ENCODE measurements at regions not wholly inside any gene's neighbourhood (a gene's known extent, or its start where the extent isn't known, plus 50 kb on each side); places are given as distances from the start of the nearest gene placed in this dataset.

DNA sequence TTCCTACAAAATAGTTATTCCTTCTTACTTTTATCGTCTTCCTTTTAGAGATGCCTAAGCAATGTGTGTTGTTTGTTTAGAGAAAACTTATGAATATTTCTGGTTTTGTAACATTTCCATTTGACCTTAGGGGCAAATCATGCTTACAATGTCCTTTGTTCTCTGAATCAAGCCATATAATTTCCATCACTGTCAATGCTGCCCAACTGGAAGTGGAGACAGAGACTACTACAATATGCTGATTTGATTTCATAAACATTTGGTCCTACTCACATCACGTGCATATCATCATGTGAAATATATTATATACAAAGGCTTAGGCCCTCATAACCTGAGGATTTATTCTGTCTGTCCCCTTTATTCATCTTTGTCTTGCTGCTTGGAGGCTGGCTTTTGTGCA lies 183.2 kb upstream of the CD180 start:
- TF ChIP-seq POLR2A (IDR thresholded peaks at IDR 0.05) = no peak
- TF ChIP-seq, protein P1, sequence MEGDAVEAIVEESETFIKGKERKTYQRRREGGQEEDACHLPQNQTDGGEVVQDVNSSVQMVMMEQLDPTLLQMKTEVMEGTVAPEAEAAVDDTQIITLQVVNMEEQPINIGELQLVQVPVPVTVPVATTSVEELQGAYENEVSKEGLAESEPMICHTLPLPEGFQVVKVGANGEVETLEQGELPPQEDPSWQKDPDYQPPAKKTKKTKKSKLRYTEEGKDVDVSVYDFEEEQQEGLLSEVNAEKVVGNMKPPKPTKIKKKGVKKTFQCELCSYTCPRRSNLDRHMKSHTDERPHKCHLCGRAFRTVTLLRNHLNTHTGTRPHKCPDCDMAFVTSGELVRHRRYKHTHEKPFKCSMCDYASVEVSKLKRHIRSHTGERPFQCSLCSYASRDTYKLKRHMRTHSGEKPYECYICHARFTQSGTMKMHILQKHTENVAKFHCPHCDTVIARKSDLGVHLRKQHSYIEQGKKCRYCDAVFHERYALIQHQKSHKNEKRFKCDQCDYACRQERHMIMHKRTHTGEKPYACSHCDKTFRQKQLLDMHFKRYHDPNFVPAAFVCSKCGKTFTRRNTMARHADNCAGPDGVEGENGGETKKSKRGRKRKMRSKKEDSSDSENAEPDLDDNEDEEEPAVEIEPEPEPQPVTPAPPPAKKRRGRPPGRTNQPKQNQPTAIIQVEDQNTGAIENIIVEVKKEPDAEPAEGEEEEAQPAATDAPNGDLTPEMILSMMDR (IDR thresholded peaks at IDR 0.05) = no peak

Data from uterus (tissue), 2 donors.